KMS-11 (cell line): ENCODE measurements at regions not wholly inside any gene's neighbourhood (a gene's known extent, or its start where the extent isn't known, plus 50 kb on each side); places are given as distances from the start of the nearest gene placed in this dataset.

Experiments
- H2AFZ ChIP-seq: fragments of 200-600 bp; sonication (generic); 2 replicates; pipeline ENCODE4 v1.6.1; 2016; ENCODE audit warnings: antibody characterized with exemption, mixed run types, low read depth
- H3K27ac ChIP-seq: fragments of 200-600 bp; sonication (generic); 2 replicates; pipeline ENCODE4 v1.6.1; 2016; ENCODE audit warnings: mild to moderate bottlenecking, mixed run types
- H3K27me3 ChIP-seq: fragments of 200-600 bp; sonication (generic); 2 replicates; pipeline ENCODE4 v1.6.1; 2017; ENCODE audit warnings: mild to moderate bottlenecking, low read depth, mixed run types, moderate library complexity; ENCODE audit not compliant: insufficient read depth
- H3K36me3 ChIP-seq: fragments of 200-600 bp; sonication (generic); 2 replicates; pipeline ENCODE4 v1.6.1; 2017; ENCODE audit warnings: mild to moderate bottlenecking, mixed run types; ENCODE audit not compliant: insufficient read depth
- H3K4me1 ChIP-seq: fragments of 200-600 bp; sonication (generic); 2 replicates; pipeline ENCODE4 v1.6.1; 2016; ENCODE audit warnings: mild to moderate bottlenecking, low read depth, mixed run types; ENCODE audit not compliant: poor library complexity, severe bottlenecking
- H3K4me2 ChIP-seq: fragments of 200-600 bp; sonication (generic); 2 replicates; pipeline ENCODE4 v1.7.0; 2016; ENCODE audit warnings: mild to moderate bottlenecking, mixed run types
- H3K4me3 ChIP-seq: fragments of 200-600 bp; sonication (generic); IDR thresholded peaks from 2 replicates; pipeline ENCODE4 v1.6.1; 2017; ENCODE audit warnings: low read depth, low read length, mixed read lengths; ENCODE audit not compliant: insufficient read depth
- H3K79me2 ChIP-seq: fragments of 200-600 bp; sonication (generic); 2 replicates; pipeline ENCODE4 v1.6.1; 2016; ENCODE audit warnings: low read depth, mixed run types; ENCODE audit not compliant: insufficient read depth
- H3K9ac ChIP-seq: fragments of 200-600 bp; sonication (generic); 2 replicates; pipeline ENCODE4 v1.6.1; 2016; ENCODE audit warnings: mild to moderate bottlenecking, mixed run types
- H4K20me1 ChIP-seq: fragments of 200-600 bp; sonication (generic); 2 replicates; pipeline ENCODE4 v1.6.1; 2016; ENCODE audit warnings: mild to moderate bottlenecking, mixed run types; ENCODE audit not compliant: insufficient read depth
- CTCF ChIP-seq: fragments of 200-600 bp; sonication (generic); conservative IDR thresholded peaks from 2 replicates; pipeline ENCODE4 v1.6.1; 2017; ENCODE audit warnings: low read depth, mild to moderate bottlenecking, antibody characterized with exemption, low read length, moderate library complexity, mixed read lengths

DNA sequence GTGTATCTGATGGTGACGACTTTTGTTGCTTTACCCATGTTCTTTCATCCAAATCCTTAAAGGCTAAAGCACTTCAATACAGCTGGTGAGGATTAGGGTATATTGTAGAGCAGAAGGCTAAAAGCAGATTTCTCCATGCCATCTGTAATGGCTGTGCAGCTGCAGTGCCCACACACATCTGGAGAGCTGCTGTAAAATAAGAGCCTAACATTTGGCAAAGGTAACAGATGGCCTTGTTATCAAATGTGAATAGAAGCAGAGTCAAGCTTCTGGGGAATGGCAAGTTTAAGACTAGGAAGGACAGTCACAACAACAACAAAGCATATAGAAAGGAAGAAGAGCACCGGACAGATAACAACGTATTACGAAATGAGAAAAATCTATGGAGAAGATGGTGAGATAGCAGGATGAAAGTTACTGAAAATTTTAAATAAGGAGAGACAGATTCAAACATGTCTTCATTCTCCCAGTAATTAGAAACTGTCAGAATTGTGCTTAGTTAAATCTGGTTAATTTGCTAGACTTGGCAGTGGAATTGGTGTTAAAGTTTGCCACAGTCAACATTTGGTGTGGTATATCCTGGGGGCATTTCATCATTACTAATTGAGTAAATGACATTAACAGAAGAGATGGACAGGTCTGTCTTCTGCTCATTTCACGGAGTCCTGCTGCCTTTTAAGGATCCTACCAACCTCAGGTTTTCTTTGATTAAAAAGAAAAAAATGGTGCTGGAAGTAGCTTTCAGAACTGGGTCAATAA, 1093.2 kb downstream of the ADGRL2 start:
- H3K27me3 ChIP-seq, result no peaks in the 10 kb centered on the region
- no peaks in the 10 kb centered on the region for H4K20me1 ChIP-seq
- H3K4me3 ChIP-seq, result no peak overlapping the region
- H3K27ac ChIP-seq, result no peak overlapping the region
- no peak overlapping the region for H3K4me2 ChIP-seq
- TF ChIP-seq CTCF, result no peak
- no peak overlapping the region for H2AFZ ChIP-seq
- H3K4me1 ChIP-seq, result no peaks in the 10 kb centered on the region
- H3K79me2 ChIP-seq, result no peaks in the 10 kb centered on the region
- H3K9ac ChIP-seq, result no peak overlapping the region
- H3K36me3 ChIP-seq, result no peaks in the 10 kb centered on the region

- Histone ChIP-seq H3K27me3 (no peaks in the 10 kb centered on the region), H3K4me3 (no peak overlapping the region), H3K79me2 (no peaks in the 10 kb centered on the region), H4K20me1 (no peaks in the 10 kb centered on the region), H3K36me3 (no peaks in the 10 kb centered on the region), H3K4me1 (no peaks in the 10 kb centered on the region), H3K4me2 (no peak overlapping the region), H2AFZ (no peak overlapping the region), H3K9ac (no peak overlapping the region), H3K27ac (no peak overlapping the region)
- no peak for TF ChIP-seq CTCF
Measured at GRCh38 chr1:82880506-82880905, 1079.8 kb downstream of the ADGRL2 start.

DNA sequence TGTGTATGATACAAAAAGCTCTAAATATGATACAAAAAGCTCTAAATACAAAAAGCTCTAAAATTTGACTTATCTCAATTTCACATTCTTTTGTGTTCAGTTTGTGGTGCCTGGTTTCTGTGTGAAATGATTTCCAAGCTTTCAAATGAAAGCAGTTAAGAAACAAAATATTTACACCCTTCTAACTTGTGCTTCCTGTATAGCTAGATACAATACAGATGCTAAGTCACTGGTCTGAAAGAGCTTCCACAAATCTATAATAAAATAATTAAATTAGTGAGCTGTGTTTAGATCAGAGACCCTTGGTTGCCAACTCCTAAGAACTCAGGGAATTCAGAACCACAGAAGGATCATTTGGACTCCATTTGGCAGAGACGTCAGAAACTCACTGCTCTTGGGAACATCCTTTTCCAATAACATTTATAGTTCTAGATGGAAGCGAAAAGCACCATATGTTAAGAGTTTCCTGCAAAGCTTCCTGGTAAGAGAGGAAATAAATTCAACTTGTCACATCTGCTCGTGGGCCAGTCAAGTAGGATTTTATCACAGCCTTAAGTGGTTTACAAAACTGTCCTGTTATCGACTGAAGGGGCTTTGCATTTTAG, 1079.1 kb downstream of the ADGRL2 start:
- Histone ChIP-seq H3K27me3 (no peaks in the 10 kb centered on the region), H3K4me1 (no peaks in the 10 kb centered on the region), H3K4me2 (no peak overlapping the region)

GRCh38 chr1:82875170-82875569, 1074.4 kb downstream of the ADGRL2 start:
- H3K27me3 ChIP-seq, result no peaks in the 10 kb centered on the region
- H3K36me3 ChIP-seq, result no peaks in the 10 kb centered on the region
- H3K4me1 ChIP-seq, result no peaks in the 10 kb centered on the region
- no peak overlapping the region for H3K27ac ChIP-seq
- TF ChIP-seq CTCF, result no peak
- no peak overlapping the region for H3K4me3 ChIP-seq
- H3K4me2 ChIP-seq, result no peak overlapping the region
- no peaks in the 10 kb centered on the region for H4K20me1 ChIP-seq
- no peak overlapping the region for H3K9ac ChIP-seq
- H3K79me2 ChIP-seq, result no peaks in the 10 kb centered on the region
- H2AFZ ChIP-seq, result no peak overlapping the region

More for the DNA sequence above, 1079.1 kb downstream of the ADGRL2 start:
- H4K20me1 ChIP-seq, result no peaks in the 10 kb centered on the region
- H2AFZ ChIP-seq, result no peak overlapping the region
- no peak for TF ChIP-seq CTCF
- H3K36me3 ChIP-seq, result no peaks in the 10 kb centered on the region
- no peak overlapping the region for H3K9ac ChIP-seq
- no peaks in the 10 kb centered on the region for H3K79me2 ChIP-seq
- no peak overlapping the region for H3K4me3 ChIP-seq
- H3K27ac ChIP-seq, result no peak overlapping the region
